GM21515 (cell line): ENCODE measurements at regions not wholly inside any gene's neighbourhood (a gene's known extent, or its start where the extent isn't known, plus 50 kb on each side); places are given as distances from the start of the nearest gene placed in this dataset.
A peak's percentile ranks its signal among the peaks of the same experiment; 100 is the strongest.

Experiments used
- ATAC-seq: cut with Tn5 transposase; IDR thresholded peaks from one replicate; pipeline ENCODE4 v1.9.1; 2021; ENCODE audit not compliant: unreplicated experiment

DNA sequence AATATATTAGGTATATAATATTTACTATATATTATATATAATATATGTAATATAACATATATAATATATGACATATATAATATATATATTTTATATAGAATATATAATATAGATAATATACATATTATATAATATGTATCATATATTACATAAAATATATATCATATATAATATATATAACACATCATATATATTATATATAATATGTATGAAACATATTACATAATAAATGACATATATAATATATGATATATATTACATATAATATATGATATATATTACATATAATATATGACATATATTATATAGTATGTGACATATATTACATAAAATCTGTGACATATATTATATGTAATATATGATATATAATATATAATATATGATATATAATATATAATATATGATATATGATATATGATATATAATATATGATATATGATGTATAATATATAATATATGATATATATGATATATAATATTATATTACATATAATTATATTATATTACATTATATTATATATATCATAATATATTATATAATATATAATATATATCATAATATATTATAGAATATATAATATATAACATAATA lies 119.5 kb upstream of the RIMBP3 start:
- no peak for ATAC-seq

DNA sequence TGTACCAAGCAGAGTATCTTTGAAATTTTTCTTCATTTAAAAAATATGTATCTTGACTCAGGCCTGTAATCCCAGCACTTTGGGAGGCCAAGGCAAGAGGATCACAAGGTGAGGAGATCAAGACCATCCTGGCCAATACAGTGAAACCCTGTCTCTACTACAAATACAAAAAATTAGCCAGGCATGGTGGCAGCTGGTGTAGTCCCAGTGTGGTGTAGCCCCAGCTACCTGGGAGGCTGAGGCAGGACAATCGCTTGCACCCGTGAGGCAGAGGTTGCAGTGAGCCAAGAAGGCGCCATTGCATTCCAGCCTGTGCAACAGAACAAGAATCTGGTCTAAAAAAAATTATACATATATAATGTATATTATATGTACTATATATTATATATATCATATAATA lies 118.7 kb upstream of the RIMBP3 start:
- ATAC-seq = peak; percentile 100
